Right hindlimb (tissue), 1 donor: ENCODE measurements at regions not wholly inside any gene's neighbourhood (a gene's known extent, or its start where the extent isn't known, plus 50 kb on each side); places are given as distances from the start of the nearest gene placed in this dataset.
"Not testable (repeated sequence)": the region's sequence is repeated elsewhere in the genome, so short reads cannot be mapped to it uniquely, and the experiment has no call there.

Source experiments
- DNase-seq: peaks from one replicate; pipeline ENCODE4 v3.0.0-alpha.2; 2018

- DNase-seq, result no peak
These were observed 208.6 kb downstream of the SLC38A4 start for GRCh38 chr12:46617167-46617566.

GRCh38 chr12:46610754-46611153, 215.0 kb downstream of the SLC38A4 start:
- DNase-seq, result no peak

- no peak for DNase-seq
These were observed 216.1 kb downstream of the SLC38A4 start for GRCh38 chr12:46609674-46610073.

- no peak for DNase-seq
These were observed 216.5 kb downstream of the SLC38A4 start for GRCh38 chr12:46609273-46609623.

- peak; percentile 32 for DNase-seq
These were observed 217.1 kb downstream of the SLC38A4 start for GRCh38 chr12:46608431-46609272.

GRCh38 chr12:46604684-46605083, 221.1 kb downstream of the SLC38A4 start:
- DNase-seq, result no peak

- no peak for DNase-seq
These were observed 221.9 kb downstream of the SLC38A4 start for GRCh38 chr12:46603776-46604456.

GRCh38 chr12:46602474-46602873, 223.3 kb downstream of the SLC38A4 start:
- no peak for DNase-seq

- DNase-seq, result no peak
These were observed 218.6 kb upstream of the SLC38A2 start for GRCh38 chr12:46590991-46591703.

- DNase-seq, result peak; percentile 67
These were observed 213.5 kb upstream of the SLC38A2 start for GRCh38 chr12:46585854-46586621.

GRCh38 chr12:46584098-46584497, 211.5 kb upstream of the SLC38A2 start:
- not testable (repeated sequence) for DNase-seq

GRCh38 chr12:46581990-46582389, 209.4 kb upstream of the SLC38A2 start:
- not testable (repeated sequence) for DNase-seq

- DNase-seq, result no peak
These were observed 207.9 kb upstream of the SLC38A2 start for GRCh38 chr12:46580445-46580844.

- DNase-seq, result no peak
These were observed 206.9 kb upstream of the SLC38A2 start for GRCh38 chr12:46579474-46579873.

- DNase-seq, result no peak
These were observed 205.8 kb upstream of the SLC38A2 start for GRCh38 chr12:46578190-46578982.

- DNase-seq, result no peak
These were observed 204.6 kb upstream of the SLC38A2 start for GRCh38 chr12:46577063-46577776.

- DNase-seq, result no peak
These were observed 202.3 kb upstream of the SLC38A2 start for GRCh38 chr12:46574847-46575246.

GRCh38 chr12:46573347-46573658, 200.7 kb upstream of the SLC38A2 start:
- DNase-seq, result no peak

- no peak for DNase-seq
These were observed 200.2 kb upstream of the SLC38A2 start for GRCh38 chr12:46572644-46573346.

GRCh38 chr12:46571608-46572007, 199.0 kb upstream of the SLC38A2 start:
- no peak for DNase-seq
